HEK293T (cell line): ENCODE measurements at regions not wholly inside any gene's neighbourhood (a gene's known extent, or its start where the extent isn't known, plus 50 kb on each side); places are given as distances from the start of the nearest gene placed in this dataset.

Experiments used
- CTCF ChIA-PET: fragments of 350-600 bp; formaldehyde crosslinking; extraction: SDS; loops from one replicate; lab custom pipeline; 2021; ENCODE audit warnings: antibody characterized with exemption, inconsistent platforms; lab: Yijun Ruan, JAX
- POLR2A ChIA-PET: fragments of 350-600 bp; formaldehyde crosslinking; extraction: SDS; loops from one replicate; lab custom pipeline; 2020; ENCODE audit warnings: antibody characterized with exemption, inconsistent platforms; lab: Yijun Ruan, JAX
- DNase-seq: peaks from one replicate; pipeline ENCODE4 v3.0.0; 2012; ENCODE audit warnings: mixed read lengths; ENCODE audit errors: extremely low spot score
- ARNT ChIP-seq: fragments of 450-650 bp; IDR thresholded peaks from 2 replicates; pipeline ENCODE4 v1.6.1; 2017; ENCODE audit warnings: mild to moderate bottlenecking
- BHLHE40 ChIP-seq: fragments of 450-650 bp; IDR thresholded peaks from 2 replicates; pipeline ENCODE4 v1.6.1; 2016; ENCODE audit warnings: mild to moderate bottlenecking, moderate library complexity, borderline replicate concordance
- CTBP1 ChIP-seq: fragments of 450-650 bp; IDR thresholded peaks from 2 replicates; pipeline ENCODE4 v1.6.1; 2016; ENCODE audit warnings: borderline replicate concordance
- ELF4 ChIP-seq: fragments of 450-650 bp; IDR thresholded peaks from 2 replicates; pipeline ENCODE4 v1.6.1; 2017; ENCODE audit warnings: antibody characterized with exemption
- FOXA1 ChIP-seq: fragments of 450-650 bp; IDR thresholded peaks from 2 replicates; pipeline ENCODE4 v1.6.1; 2016; ENCODE audit warnings: mild to moderate bottlenecking
- FOXK2 ChIP-seq: fragments of 450-650 bp; IDR thresholded peaks from 2 replicates; pipeline ENCODE4 v1.6.1; 2016; ENCODE audit warnings: mild to moderate bottlenecking
- FOXM1 ChIP-seq: fragments of 450-650 bp; IDR thresholded peaks from 2 replicates; pipeline ENCODE4 v1.6.1; 2017; ENCODE audit warnings: mild to moderate bottlenecking, borderline replicate concordance
- HDGF ChIP-seq: fragments of 450-650 bp; IDR thresholded peaks from 2 replicates; pipeline ENCODE4 v1.6.1; 2017; ENCODE audit warnings: antibody characterized with exemption, borderline replicate concordance
- L3MBTL2 ChIP-seq: fragments of 450-650 bp; conservative IDR thresholded peaks from 2 replicates; pipeline ENCODE4 v1.6.1; 2016; ENCODE audit warnings: mild to moderate bottlenecking
- LEF1 ChIP-seq: fragments of 450-650 bp; IDR thresholded peaks from 2 replicates; pipeline ENCODE4 v1.6.1; 2017; ENCODE audit warnings: mild to moderate bottlenecking, borderline replicate concordance
- NFRKB ChIP-seq: fragments of 450-650 bp; IDR thresholded peaks from 2 replicates; pipeline ENCODE4 v1.6.1; 2016; ENCODE audit warnings: mild to moderate bottlenecking, moderate library complexity
- SP1 ChIP-seq: fragments of 450-650 bp; IDR thresholded peaks from 2 replicates; pipeline ENCODE4 v1.6.1; 2017
- SUZ12 ChIP-seq: fragments of 450-650 bp; IDR thresholded peaks from 2 replicates; pipeline ENCODE4 v1.6.1; 2016; ENCODE audit warnings: mild to moderate bottlenecking
- TARDBP ChIP-seq: fragments of 450-650 bp; IDR thresholded peaks from 2 replicates; pipeline ENCODE4 v1.6.1; 2016
- ZNF384 ChIP-seq: fragments of 450-650 bp; IDR thresholded peaks from 2 replicates; pipeline ENCODE4 v1.6.1; 2016
- TF ChIP-seq, protein P1 (sequence below): fragments of 450-650 bp; IDR thresholded peaks from 2 replicates; pipeline ENCODE4 v1.6.1; 2016

DNA sequence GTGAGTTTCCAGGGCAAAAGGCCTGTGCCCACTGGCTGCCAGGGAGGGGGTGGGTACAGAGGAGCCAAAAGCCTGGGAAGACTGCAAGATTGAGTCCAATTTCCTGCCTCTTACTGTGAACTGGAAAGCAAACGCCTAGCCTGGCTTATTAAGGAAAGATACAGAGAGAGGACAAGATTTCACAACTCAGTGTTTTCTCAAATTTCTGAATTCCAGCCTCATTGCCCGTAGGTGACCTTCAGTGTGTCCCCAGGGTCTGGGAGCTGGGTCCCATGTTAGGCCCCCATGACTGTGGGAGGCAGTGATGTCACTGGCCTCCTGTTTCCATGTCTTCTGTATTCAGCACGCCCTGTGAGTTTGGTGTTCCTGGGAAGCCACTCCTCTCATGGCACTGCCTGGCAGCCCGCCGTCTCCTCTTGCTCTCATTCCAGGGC lies 60.6 kb upstream of the PTPN3 start:
- no peak for DNase-seq
- ChIA-PET POLR2A (no interaction called here), CTCF (no interaction called here)
- no peak for TF ChIP-seq ZNF384
- TF ChIP-seq, protein P1, sequence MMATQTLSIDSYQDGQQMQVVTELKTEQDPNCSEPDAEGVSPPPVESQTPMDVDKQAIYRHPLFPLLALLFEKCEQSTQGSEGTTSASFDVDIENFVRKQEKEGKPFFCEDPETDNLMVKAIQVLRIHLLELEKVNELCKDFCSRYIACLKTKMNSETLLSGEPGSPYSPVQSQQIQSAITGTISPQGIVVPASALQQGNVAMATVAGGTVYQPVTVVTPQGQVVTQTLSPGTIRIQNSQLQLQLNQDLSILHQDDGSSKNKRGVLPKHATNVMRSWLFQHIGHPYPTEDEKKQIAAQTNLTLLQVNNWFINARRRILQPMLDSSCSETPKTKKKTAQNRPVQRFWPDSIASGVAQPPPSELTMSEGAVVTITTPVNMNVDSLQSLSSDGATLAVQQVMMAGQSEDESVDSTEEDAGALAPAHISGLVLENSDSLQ: no peak
- no peak for TF ChIP-seq ARNT
- no peak for TF ChIP-seq BHLHE40
- no peak for TF ChIP-seq FOXA1
- no peak for TF ChIP-seq NFRKB
- no peak for TF ChIP-seq ELF4
- TF ChIP-seq TARDBP: no peak
- no peak for TF ChIP-seq SP1
- TF ChIP-seq HDGF: no peak
- no peak for TF ChIP-seq SUZ12

DNA sequence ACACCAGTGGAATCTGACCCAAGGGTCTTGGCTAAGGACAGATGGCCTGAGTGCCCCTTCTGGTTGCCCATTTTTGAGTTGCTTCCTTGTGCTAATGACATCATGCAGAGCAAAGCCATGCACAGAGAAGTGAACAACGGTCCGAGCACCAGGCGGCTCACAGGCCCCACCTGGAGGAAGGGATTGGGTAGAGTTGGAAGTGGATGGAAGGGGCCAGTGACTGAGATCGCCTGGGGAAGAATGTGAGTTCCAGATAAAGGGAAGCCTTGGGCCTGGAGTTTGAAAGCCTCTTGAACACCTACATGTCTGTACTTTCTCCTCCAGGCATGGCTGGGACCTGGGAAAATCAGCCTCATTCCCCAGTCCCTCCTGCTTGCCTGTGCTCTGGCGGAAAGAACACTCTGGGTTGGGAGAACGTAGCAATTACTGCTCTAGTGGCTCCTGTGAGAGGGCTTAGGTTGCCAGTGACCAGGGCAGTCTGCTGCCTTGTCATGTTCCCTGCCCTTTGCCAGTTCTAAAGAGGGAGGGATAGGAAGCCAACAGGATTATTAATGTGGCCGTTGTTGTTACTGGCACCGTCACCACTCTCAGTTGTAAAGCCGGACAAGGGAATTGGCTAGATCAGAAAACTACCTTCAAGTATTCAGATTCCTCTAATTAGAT lies 62.5 kb upstream of the PTPN3 start:
- CTCF ChIA-PET: no interaction called here

DNA sequence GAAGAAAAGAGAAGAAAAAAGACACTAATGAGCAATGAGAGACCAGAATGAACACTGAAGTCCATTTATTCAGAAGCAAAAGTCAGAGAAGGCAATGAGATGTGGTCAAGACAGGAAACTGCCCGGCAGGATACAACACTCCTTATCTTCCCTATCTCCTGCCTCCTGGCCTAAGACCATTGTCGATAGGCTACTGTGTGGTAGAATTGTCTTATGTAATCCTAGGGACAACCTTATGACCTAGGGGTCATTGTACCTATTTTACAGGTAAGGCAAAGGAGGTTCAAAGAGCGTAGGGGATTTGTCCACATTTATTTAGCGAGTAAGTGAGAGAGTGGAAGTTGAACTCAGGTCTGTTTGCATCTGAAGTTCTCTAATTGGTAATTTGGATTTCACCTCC lies 63.0 kb upstream of the PTPN3 start:
- DNase-seq: no peak
- ChIA-PET CTCF (no interaction called here), POLR2A (no interaction called here)
- no peak for TF ChIP-seq LEF1
- no peak for TF ChIP-seq SP1
- TF ChIP-seq ZNF384: no peak
- TF ChIP-seq, protein P1: no peak
- TF ChIP-seq BHLHE40: no peak
- TF ChIP-seq NFRKB: no peak
- TF ChIP-seq TARDBP: no peak
- TF ChIP-seq FOXK2: no peak
- no peak for TF ChIP-seq HDGF
- TF ChIP-seq ARNT: no peak
- no peak for TF ChIP-seq FOXA1
- TF ChIP-seq L3MBTL2: no peak
- no peak for TF ChIP-seq CTBP1
- no peak for TF ChIP-seq FOXM1
- TF ChIP-seq SUZ12: no peak
- no peak for TF ChIP-seq ELF4

More for the DNA sequence above, 62.5 kb upstream of the PTPN3 start:
- peak; percentile 51 for DNase-seq
- POLR2A ChIA-PET: no interaction called here
- TF ChIP-seq SUZ12: no peak
- TF ChIP-seq FOXM1: no peak
- TF ChIP-seq BHLHE40: no peak
- TF ChIP-seq CTBP1: no peak
- TF ChIP-seq FOXK2: no peak
- TF ChIP-seq LEF1: no peak

DNA sequence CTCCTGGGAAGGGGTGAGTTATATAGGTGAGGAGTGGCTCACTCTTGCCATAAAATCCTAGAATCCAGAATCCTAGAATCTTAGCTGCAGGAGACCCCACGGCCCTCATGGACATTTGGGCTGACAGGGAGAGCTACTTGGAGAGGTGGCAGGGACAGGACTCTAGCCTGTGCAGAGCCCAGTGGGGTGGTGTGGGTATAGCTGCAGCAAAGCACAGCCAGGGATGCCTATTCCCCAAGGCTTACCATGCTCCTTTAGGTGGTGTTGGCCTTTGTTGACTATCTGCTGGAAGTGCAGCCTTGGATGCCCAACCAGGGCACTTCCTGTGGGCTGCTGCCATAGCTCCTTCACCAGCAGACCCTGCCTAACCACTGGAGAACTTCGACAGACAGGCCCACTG lies 70.0 kb upstream of the PTPN3 start:
- ChIA-PET POLR2A (no interaction called here), CTCF (interaction anchor here (0.6 kb wide), 1 partner anchor 574 kb away, joined by 3 read pairs; no protein-coding TSS in a partner anchor)
- TF ChIP-seq CTBP1 (no peak), FOXM1 (no peak), BHLHE40 (no peak), HDGF (no peak), TARDBP (no peak), NFRKB (no peak), FOXK2 (no peak), ARNT (no peak), ELF4 (no peak), SP1 (no peak), ZNF384 (no peak), SUZ12 (no peak), LEF1 (no peak), FOXA1 (no peak), L3MBTL2 (no peak)
- TF ChIP-seq, protein P1: no peak

DNA sequence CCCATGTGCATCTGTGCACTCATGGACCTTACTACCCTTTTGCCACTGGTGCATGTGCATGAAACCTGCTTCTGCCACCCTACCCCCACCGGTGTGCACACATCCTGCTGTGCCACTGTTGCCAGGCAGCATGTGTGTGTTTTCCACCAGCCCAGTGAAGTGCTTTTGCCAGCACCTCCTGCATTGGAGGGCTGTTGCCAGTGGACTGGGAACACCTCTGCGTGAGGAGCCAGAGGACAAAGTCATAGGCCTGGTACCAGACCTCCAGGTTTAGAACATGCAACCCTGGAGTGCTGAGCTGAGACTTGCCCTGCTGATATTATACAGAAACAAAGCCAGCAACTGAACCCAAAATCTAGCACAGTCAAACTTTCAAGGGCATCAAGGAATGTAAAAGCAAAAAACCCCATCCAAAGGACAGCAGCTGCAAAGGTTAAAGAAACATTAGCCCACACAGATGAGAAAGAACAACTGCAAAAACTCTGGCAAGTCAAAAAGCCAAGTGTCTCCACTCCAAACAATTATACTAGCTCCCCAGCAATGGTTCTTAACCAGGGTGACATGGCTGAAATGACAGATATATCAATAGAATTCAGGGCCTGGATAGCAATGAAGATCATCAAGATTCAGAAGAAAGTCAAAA lies 70.6 kb upstream of the PTPN3 start:
- CTCF ChIA-PET: interaction anchor here (1.0 kb wide), 1 partner anchor 584 kb away, joined by 3 read pairs; no protein-coding TSS in a partner anchor
- DNase-seq: no peak
- POLR2A ChIA-PET: no interaction called here
- TF ChIP-seq CTBP1 (no peak), LEF1 (no peak), BHLHE40 (no peak), L3MBTL2 (no peak), HDGF (no peak), SP1 (no peak), SUZ12 (no peak), ELF4 (no peak), TARDBP (no peak), ZNF384 (no peak)
- TF ChIP-seq, protein P1: no peak

More for the DNA sequence above, 70.0 kb upstream of the PTPN3 start:
- DNase-seq: no peak
